ENCODE measurements at regions not wholly inside any gene's neighbourhood (a gene's known extent, or its start where the extent isn't known, plus 50 kb on each side); places are given as distances from the start of the nearest gene placed in this dataset.
A peak's percentile ranks its signal among the peaks of the same experiment; 100 is the strongest.

DNA sequence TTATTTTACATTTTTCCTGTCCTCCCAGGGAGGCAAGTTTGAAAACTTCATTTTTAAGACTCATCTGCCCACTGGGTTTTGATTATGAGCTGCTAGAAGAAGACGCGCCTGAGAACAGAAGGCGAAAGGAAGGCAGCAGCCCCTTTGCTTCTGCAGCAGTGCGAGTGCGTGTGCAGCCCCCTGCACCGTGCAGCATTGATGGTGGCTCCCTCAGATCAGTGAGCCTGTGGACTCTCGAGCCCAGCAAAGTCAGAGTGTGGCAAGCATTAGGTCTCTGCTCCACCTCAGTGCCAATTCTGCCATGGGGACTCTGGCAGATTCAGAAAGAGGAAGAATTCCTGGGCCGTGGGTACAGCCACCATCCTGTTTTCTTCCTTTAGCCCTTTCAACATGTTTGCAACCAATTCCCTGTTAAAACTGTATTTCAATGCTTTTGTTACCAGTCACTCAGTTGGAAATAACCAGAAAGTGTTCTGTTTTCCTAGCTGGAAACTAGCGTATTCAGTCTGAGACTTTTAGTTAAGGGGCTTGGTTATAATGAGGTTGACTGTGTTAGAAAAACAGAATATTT lies 134.8 kb upstream of the OGFRL1 start:
- Mint-ChIP-seq H3K27ac (no peak overlapping the region), H3K9me3 (no peaks in the 10 kb centered on the region), H3K4me1 (peaks cover 8% of the 10 kb centered on the region), H3K27me3 (ENCODE audit: low read depth in 3 of 3) (no peaks in the 10 kb centered on the region), H3K4me3 (no peak overlapping the region), H3K36me3 (no peaks in the 10 kb centered on the region)
- WGBS (ENCODE audit: insufficient coverage), result 75% methylated on average over 9 of the region's 9 CpGs
- no peak for DNase-seq
- no peak overlapping the region for H3K27ac ChIP-seq (ENCODE audit: low read depth in 1 of 2, low read length in 2 of 2)
- H4K20me1 ChIP-seq (ENCODE audit: insufficient read depth, low read length), result no peaks in the 10 kb centered on the region
- no peaks in the 10 kb centered on the region for H3K36me3 ChIP-seq (replicated peaks in 1 of 2; ENCODE audit: control insufficient read depth in 1 of 2, insufficient read depth in 2 of 2, low read length in 2 of 2)
- H3K4me2 ChIP-seq (replicated peaks; ENCODE audit: extremely low read depth, low read length, poor library complexity, severe bottlenecking), result no peak overlapping the region
- no peak overlapping the region for H3K9ac ChIP-seq (ENCODE audit: insufficient read depth, low read length, poor library complexity, severe bottlenecking)
- TF ChIP-seq, protein P1, sequence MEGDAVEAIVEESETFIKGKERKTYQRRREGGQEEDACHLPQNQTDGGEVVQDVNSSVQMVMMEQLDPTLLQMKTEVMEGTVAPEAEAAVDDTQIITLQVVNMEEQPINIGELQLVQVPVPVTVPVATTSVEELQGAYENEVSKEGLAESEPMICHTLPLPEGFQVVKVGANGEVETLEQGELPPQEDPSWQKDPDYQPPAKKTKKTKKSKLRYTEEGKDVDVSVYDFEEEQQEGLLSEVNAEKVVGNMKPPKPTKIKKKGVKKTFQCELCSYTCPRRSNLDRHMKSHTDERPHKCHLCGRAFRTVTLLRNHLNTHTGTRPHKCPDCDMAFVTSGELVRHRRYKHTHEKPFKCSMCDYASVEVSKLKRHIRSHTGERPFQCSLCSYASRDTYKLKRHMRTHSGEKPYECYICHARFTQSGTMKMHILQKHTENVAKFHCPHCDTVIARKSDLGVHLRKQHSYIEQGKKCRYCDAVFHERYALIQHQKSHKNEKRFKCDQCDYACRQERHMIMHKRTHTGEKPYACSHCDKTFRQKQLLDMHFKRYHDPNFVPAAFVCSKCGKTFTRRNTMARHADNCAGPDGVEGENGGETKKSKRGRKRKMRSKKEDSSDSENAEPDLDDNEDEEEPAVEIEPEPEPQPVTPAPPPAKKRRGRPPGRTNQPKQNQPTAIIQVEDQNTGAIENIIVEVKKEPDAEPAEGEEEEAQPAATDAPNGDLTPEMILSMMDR (IDR thresholded peaks at IDR 0.05), result no peak
- peaks cover 7 to 8% of the 10 kb centered on the region in 2 donors for H3K4me1 ChIP-seq (ENCODE audit: control insufficient read depth in 1 of 2, insufficient read depth in 2 of 2, low read length in 2 of 2)
- H3K9me3 ChIP-seq (replicated peaks in 1 of 2; ENCODE audit: control insufficient read depth in 1 of 2, insufficient read depth in 1 of 2, low read length in 2 of 2), result no peaks in the 10 kb centered on the region
- no peaks in the 10 kb centered on the region for H3K27me3 ChIP-seq (ENCODE audit: control insufficient read depth in 2 of 2, insufficient read depth in 2 of 2, low read length in 2 of 2)
- H3K79me2 ChIP-seq (ENCODE audit: insufficient read depth, low read length), result no peaks in the 10 kb centered on the region
- H2AFZ ChIP-seq (ENCODE audit: insufficient read depth, low read depth, low read length, poor library complexity, severe bottlenecking), result no peak overlapping the region
- intact Hi-C loops (cut with micrococcal nuclease), result no loop called here
- no peak overlapping the region for H3K4me3 ChIP-seq (replicated peaks in 1 of 3; ENCODE audit: low read depth in 2 of 3, low read length in 3 of 3)

DNA sequence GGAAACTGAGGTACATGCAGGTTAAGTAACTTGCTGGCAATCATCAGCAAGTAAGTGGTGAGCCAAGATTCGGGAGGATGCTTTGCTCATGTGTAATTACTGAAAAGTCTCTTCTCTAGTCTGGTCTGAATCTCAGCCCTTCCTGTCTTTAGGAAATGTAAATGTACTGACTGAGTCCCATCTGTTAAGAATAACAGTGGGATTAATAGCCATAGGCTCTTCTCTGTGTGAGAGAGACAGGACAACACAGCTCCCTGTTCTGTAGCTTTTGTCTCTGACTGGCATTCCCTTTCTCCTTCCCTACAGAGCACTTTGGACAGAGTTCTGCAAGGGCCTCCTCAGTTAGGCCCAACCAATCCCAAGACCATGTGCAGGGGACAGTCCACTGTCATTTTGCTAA lies 131.3 kb upstream of the OGFRL1 start:
- Histone ChIP-seq H4K20me1 (ENCODE audit: insufficient read depth, low read length) (no peaks in the 10 kb centered on the region), H3K27ac (ENCODE audit: low read depth in 1 of 2, low read length in 2 of 2) (no peak overlapping the region), H3K27me3 (ENCODE audit: control insufficient read depth in 2 of 2, insufficient read depth in 2 of 2, low read length in 2 of 2) (no peaks in the 10 kb centered on the region), H3K9ac (ENCODE audit: insufficient read depth, low read length, poor library complexity, severe bottlenecking) (no peak overlapping the region), H3K4me2 (replicated peaks; ENCODE audit: extremely low read depth, low read length, poor library complexity, severe bottlenecking) (no peak overlapping the region), H3K36me3 (replicated peaks in 1 of 2; ENCODE audit: control insufficient read depth in 1 of 2, insufficient read depth in 2 of 2, low read length in 2 of 2) (no peaks in the 10 kb centered on the region), H3K4me3 (replicated peaks in 1 of 3; ENCODE audit: low read depth in 2 of 3, low read length in 3 of 3) (no peak overlapping the region), H3K4me1 (ENCODE audit: control insufficient read depth in 1 of 2, insufficient read depth in 2 of 2, low read length in 2 of 2) (peaks cover 7 to 8% of the 10 kb centered on the region in 2 donors), H3K79me2 (ENCODE audit: insufficient read depth, low read length) (no peaks in the 10 kb centered on the region), H3K9me3 (replicated peaks in 1 of 2; ENCODE audit: control insufficient read depth in 1 of 2, insufficient read depth in 1 of 2, low read length in 2 of 2) (no peaks in the 10 kb centered on the region), H2AFZ (ENCODE audit: insufficient read depth, low read depth, low read length, poor library complexity, severe bottlenecking) (no peak overlapping the region)
- Mint-ChIP-seq H3K36me3 (no peaks in the 10 kb centered on the region), H3K4me1 (peaks cover 8% of the 10 kb centered on the region), H3K4me3 (no peak overlapping the region), H3K27ac (peak overlapping the region in 1 of 7 donors; percentile 35), H3K9me3 (peaks cover 0 to 3% (median 0%) of the 10 kb centered on the region in 7 donors), H3K27me3 (ENCODE audit: low read depth in 3 of 3) (no peaks in the 10 kb centered on the region)
- WGBS (ENCODE audit: insufficient coverage), result 100% methylated on average over 1 of the region's 1 CpG
- no peak for DNase-seq
- intact Hi-C loops (cut with micrococcal nuclease), result no loop called here
- TF ChIP-seq, protein P1 (IDR thresholded peaks at IDR 0.05), result no peak
